ENCODE measurements at regions not wholly inside any gene's neighbourhood (a gene's known extent, or its start where the extent isn't known, plus 50 kb on each side); places are given as distances from the start of the nearest gene placed in this dataset.
A peak's percentile ranks its signal among the peaks of the same experiment; 100 is the strongest.

GRCh38 chr5:17412760-17413671 is 85.0 kb upstream of the TAF11L2 start:
- Mint-ChIP-seq H3K36me3 (ENCODE audit: low read depth, unreplicated experiment) (no peaks in the 10 kb centered on the region), H3K9me3 (ENCODE audit: unreplicated experiment) (no peaks in the 10 kb centered on the region), H3K27ac (ENCODE audit: unreplicated experiment) (no peak overlapping the region), H3K4me1 (ENCODE audit: low read depth, unreplicated experiment) (peaks cover 14% of the 10 kb centered on the region), H3K27me3 (ENCODE audit: low read depth, unreplicated experiment) (no peaks in the 10 kb centered on the region), H3K4me3 (ENCODE audit: unreplicated experiment) (no peak overlapping the region)
- no peaks in the 10 kb centered on the region for H3K9me3 ChIP-seq (ENCODE audit: insufficient read depth, low read depth, low read length)
- TF ChIP-seq EZH2 (IDR thresholded peaks at IDR 0.05; ENCODE audit: insufficient read depth, low read length) (no peak), CTCF (IDR thresholded peaks at IDR 0.05; ENCODE audit: insufficient read depth, low read depth, low read length) (no peak)
- H3K27ac ChIP-seq (ENCODE audit: low read depth, low read length) = no peak overlapping the region
- H2AFZ ChIP-seq (ENCODE audit: low read depth, low read length) = no peak overlapping the region
- no peak overlapping the region for H3K4me2 ChIP-seq (ENCODE audit: low read length)
- FAIRE-seq (no peak), DNase-seq (ENCODE audit: low read depth) (no peak)
- no peaks in the 10 kb centered on the region for H3K36me3 ChIP-seq (ENCODE audit: insufficient read depth, low read length)
- no peak overlapping the region for H3K4me3 ChIP-seq (ENCODE audit: insufficient read depth, low read depth, low read length)
- no peaks in the 10 kb centered on the region for H3K4me1 ChIP-seq (ENCODE audit: insufficient read depth, low read length)
- no peaks in the 10 kb centered on the region for H3K27me3 ChIP-seq (ENCODE audit: insufficient read depth, low read length)
- H3K9ac ChIP-seq (ENCODE audit: low read length) = no peak overlapping the region
- no peaks in the 10 kb centered on the region for H4K20me1 ChIP-seq (ENCODE audit: insufficient read depth, low read length)
- no peaks in the 10 kb centered on the region for H3K79me2 ChIP-seq (ENCODE audit: insufficient read depth, low read length)

- Mint-ChIP-seq H3K27ac (ENCODE audit: unreplicated experiment) (no peak overlapping the region), H3K4me3 (ENCODE audit: unreplicated experiment) (no peak overlapping the region), H3K36me3 (ENCODE audit: low read depth, unreplicated experiment) (no peaks in the 10 kb centered on the region), H3K4me1 (ENCODE audit: low read depth, unreplicated experiment) (peaks cover 14% of the 10 kb centered on the region), H3K27me3 (ENCODE audit: low read depth, unreplicated experiment) (no peaks in the 10 kb centered on the region), H3K9me3 (ENCODE audit: unreplicated experiment) (no peaks in the 10 kb centered on the region)
- FAIRE-seq (no peak), DNase-seq (ENCODE audit: low read depth) (no peak)
- H3K9ac ChIP-seq (ENCODE audit: low read length) = no peak overlapping the region
- no peaks in the 10 kb centered on the region for H3K27me3 ChIP-seq (ENCODE audit: insufficient read depth, low read length)
- H3K4me2 ChIP-seq (ENCODE audit: low read length) = no peak overlapping the region
- no peak overlapping the region for H3K4me3 ChIP-seq (ENCODE audit: insufficient read depth, low read depth, low read length)
- no peaks in the 10 kb centered on the region for H3K9me3 ChIP-seq (ENCODE audit: insufficient read depth, low read depth, low read length)
- no peaks in the 10 kb centered on the region for H3K4me1 ChIP-seq (ENCODE audit: insufficient read depth, low read length)
- no peaks in the 10 kb centered on the region for H4K20me1 ChIP-seq (ENCODE audit: insufficient read depth, low read length)
- H3K36me3 ChIP-seq (ENCODE audit: insufficient read depth, low read length) = no peaks in the 10 kb centered on the region
- H3K79me2 ChIP-seq (ENCODE audit: insufficient read depth, low read length) = no peaks in the 10 kb centered on the region
- H2AFZ ChIP-seq (ENCODE audit: low read depth, low read length) = no peak overlapping the region
- no peak for TF ChIP-seq CTCF (IDR thresholded peaks at IDR 0.05; ENCODE audit: insufficient read depth, low read depth, low read length)
- TF ChIP-seq EZH2 (IDR thresholded peaks at IDR 0.05; ENCODE audit: insufficient read depth, low read length) = no peak
- no peak overlapping the region for H3K27ac ChIP-seq (ENCODE audit: low read depth, low read length)
These were observed 84.3 kb upstream of the TAF11L2 start for GRCh38 chr5:17413691-17414090.

GRCh38 chr5:17415321-17415758 is 82.7 kb upstream of the TAF11L2 start:
- H3K9ac ChIP-seq (ENCODE audit: low read length) = peak overlapping the region; percentile 31

More at GRCh38 chr5:17415321-17415758, 82.7 kb upstream of the TAF11L2 start:
- H3K4me3 Mint-ChIP-seq (ENCODE audit: unreplicated experiment) = no peak overlapping the region
- H3K27ac Mint-ChIP-seq (ENCODE audit: unreplicated experiment) = peak overlapping the region; percentile 66
- no peaks in the 10 kb centered on the region for H3K9me3 Mint-ChIP-seq (ENCODE audit: unreplicated experiment)
- FAIRE-seq (no peak), DNase-seq (ENCODE audit: low read depth) (no peak)
- H3K4me1 Mint-ChIP-seq (ENCODE audit: low read depth, unreplicated experiment) = peaks cover 14% of the 10 kb centered on the region
- Histone ChIP-seq H3K79me2 (ENCODE audit: insufficient read depth, low read length) (no peaks in the 10 kb centered on the region), H3K4me3 (ENCODE audit: insufficient read depth, low read depth, low read length) (no peak overlapping the region), H3K4me1 (ENCODE audit: insufficient read depth, low read length) (no peaks in the 10 kb centered on the region), H3K36me3 (ENCODE audit: insufficient read depth, low read length) (no peaks in the 10 kb centered on the region), H3K27ac (ENCODE audit: low read depth, low read length) (no peak overlapping the region), H3K4me2 (ENCODE audit: low read length) (peak overlapping the region; percentile 59), H3K9me3 (ENCODE audit: insufficient read depth, low read depth, low read length) (no peaks in the 10 kb centered on the region), H2AFZ (ENCODE audit: low read depth, low read length) (peak overlapping the region; percentile 87), H4K20me1 (ENCODE audit: insufficient read depth, low read length) (no peaks in the 10 kb centered on the region), H3K27me3 (ENCODE audit: insufficient read depth, low read length) (no peaks in the 10 kb centered on the region)
- H3K27me3 Mint-ChIP-seq (ENCODE audit: low read depth, unreplicated experiment) = no peaks in the 10 kb centered on the region
- H3K36me3 Mint-ChIP-seq (ENCODE audit: low read depth, unreplicated experiment) = no peaks in the 10 kb centered on the region
- TF ChIP-seq EZH2 (IDR thresholded peaks at IDR 0.05; ENCODE audit: insufficient read depth, low read length) (no peak), CTCF (IDR thresholded peaks at IDR 0.05; ENCODE audit: insufficient read depth, low read depth, low read length) (no peak)

Measured in astrocyte (in vitro differentiated cells and primary cell).